ENCODE measurements at regions not wholly inside any gene's neighbourhood (a gene's known extent, or its start where the extent isn't known, plus 50 kb on each side); places are given as distances from the start of the nearest gene placed in this dataset.

DNA sequence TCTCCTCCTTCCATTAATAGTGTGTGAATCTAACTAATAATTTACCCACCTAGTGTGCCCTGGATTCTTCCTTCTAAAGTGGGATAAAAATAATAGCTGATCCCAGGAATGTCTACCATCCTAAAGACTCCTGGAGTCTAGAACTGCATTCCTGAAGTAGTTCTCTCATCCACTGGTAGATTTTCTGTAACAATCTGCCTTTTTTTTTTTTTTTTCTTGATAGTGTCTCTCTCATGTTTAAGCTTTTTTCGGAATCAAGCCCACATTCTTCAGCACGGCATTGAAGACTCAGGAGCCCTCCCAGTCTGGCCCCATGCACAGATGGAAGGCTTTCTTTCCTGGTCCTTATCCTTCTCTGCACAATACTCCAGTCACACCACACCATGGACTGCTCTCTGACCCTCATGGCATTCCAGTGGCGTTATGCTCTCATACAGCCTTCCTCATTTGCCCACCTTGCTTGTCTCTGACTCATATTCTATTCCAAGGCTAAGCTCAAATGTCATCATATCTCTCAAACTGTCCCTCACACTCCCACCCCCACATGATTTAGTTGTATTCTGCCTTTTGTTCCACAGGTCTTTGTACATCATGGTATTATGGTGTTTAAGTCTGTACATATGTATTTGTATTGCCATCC is 68.7 kb upstream of the FRY start:
- peaks cover 2% of the 10 kb centered on the region; the same call in 1 of the 2 replicates for H3K9me3 ChIP-seq (ENCODE audit: insufficient read depth, low read depth)
- no TSS peak for BruUV-seq (replicated peaks)

DNA sequence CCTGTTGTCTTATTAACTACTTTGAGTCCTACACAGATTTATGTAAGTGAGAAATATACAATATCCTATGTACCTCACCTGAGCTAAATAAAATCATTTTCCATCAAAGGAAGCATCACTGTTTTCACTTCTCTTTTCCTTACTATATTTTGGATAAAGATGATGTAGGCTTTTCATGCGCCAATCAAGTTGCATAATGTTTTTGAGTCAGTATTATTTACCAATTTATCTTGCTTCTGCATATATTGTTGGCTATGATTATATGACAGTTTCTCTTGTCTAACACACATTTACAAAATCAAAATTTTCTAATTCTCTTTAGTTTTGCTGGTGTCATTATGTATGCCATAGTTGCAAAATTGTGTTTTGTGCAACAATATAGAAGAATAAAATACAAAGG is 67.9 kb upstream of the FRY start:
- BruUV-seq (replicated peaks): no TSS peak

More for the DNA sequence above, 68.7 kb upstream of the FRY start:
- Histone ChIP-seq H3K4me3 (no peak overlapping the region), H3K79me2 (ENCODE audit: low read depth) (no peaks in the 10 kb centered on the region), H3K9me2 (ENCODE audit: insufficient read depth) (no peaks in the 10 kb centered on the region), H4K20me1 (ENCODE audit: insufficient read depth) (no peaks in the 10 kb centered on the region), H3K27me3 (ENCODE audit: insufficient read depth, low read depth) (no peaks in the 10 kb centered on the region), H3K27ac (no peak overlapping the region), H2AFZ (no peak overlapping the region), H3K36me3 (ENCODE audit: low read depth) (no peaks in the 10 kb centered on the region), H3F3A (ENCODE audit: insufficient read depth, low read depth) (no peaks in the 10 kb centered on the region), H3K4me1 (replicated peaks; ENCODE audit: insufficient read depth) (0 out of 2 replicates have a peak, but pooled peaks cover 5% of the 10 kb centered on the region), H3K4me2 (no peak overlapping the region)
- TF ChIP-seq, protein P1, sequence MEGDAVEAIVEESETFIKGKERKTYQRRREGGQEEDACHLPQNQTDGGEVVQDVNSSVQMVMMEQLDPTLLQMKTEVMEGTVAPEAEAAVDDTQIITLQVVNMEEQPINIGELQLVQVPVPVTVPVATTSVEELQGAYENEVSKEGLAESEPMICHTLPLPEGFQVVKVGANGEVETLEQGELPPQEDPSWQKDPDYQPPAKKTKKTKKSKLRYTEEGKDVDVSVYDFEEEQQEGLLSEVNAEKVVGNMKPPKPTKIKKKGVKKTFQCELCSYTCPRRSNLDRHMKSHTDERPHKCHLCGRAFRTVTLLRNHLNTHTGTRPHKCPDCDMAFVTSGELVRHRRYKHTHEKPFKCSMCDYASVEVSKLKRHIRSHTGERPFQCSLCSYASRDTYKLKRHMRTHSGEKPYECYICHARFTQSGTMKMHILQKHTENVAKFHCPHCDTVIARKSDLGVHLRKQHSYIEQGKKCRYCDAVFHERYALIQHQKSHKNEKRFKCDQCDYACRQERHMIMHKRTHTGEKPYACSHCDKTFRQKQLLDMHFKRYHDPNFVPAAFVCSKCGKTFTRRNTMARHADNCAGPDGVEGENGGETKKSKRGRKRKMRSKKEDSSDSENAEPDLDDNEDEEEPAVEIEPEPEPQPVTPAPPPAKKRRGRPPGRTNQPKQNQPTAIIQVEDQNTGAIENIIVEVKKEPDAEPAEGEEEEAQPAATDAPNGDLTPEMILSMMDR (conservative IDR thresholded peaks at IDR 0.05): no peak
- TF ChIP-seq EZH2 (IDR thresholded peaks at IDR 0.05; ENCODE audit: low read depth): no peak
- POLR2A ChIA-PET (ENCODE audit: unreplicated experiment): no interaction called here
- no peak for DNase-seq
- intact Hi-C loops (cut with micrococcal nuclease; ENCODE audit: unreplicated experiment): no loop called here
- CTCF ChIA-PET: no interaction called here

DNA sequence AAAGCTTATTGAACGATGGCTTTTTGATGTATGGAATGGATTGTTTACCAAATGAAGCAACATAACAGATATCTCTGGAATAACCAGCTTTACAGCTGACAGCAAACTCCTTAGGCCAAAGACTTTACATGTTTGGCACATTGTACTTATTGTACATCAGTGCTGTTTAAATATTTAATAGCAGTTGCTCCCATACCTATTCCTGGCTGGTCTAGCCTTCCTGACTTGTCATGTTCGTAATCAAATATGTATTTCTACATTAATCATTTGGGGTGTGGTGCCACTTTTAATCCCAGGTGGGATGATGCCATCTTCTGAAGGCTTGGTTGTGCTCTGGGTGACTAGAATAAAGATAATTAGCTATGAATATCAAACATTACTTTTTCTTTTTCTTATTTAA is 67.4 kb upstream of the FRY start:
- BruUV-seq (replicated peaks): no TSS peak
- CTCF ChIA-PET: interaction anchor here (0.6 kb wide), 1 partner anchor 23 kb away, joined by 4 read pairs; no protein-coding TSS in a partner anchor

More for the DNA sequence above, 67.9 kb upstream of the FRY start:
- POLR2A ChIA-PET (ENCODE audit: unreplicated experiment): no interaction called here
- Histone ChIP-seq H3K4me1 (replicated peaks; ENCODE audit: insufficient read depth) (0 out of 2 replicates have a peak, but pooled peaks cover 5% of the 10 kb centered on the region), H3K27ac (no peak overlapping the region), H3F3A (ENCODE audit: insufficient read depth, low read depth) (no peaks in the 10 kb centered on the region), H3K36me3 (ENCODE audit: low read depth) (no peaks in the 10 kb centered on the region), H3K9me2 (ENCODE audit: insufficient read depth) (no peaks in the 10 kb centered on the region), H3K79me2 (ENCODE audit: low read depth) (no peaks in the 10 kb centered on the region), H3K9me3 (ENCODE audit: insufficient read depth, low read depth) (no peaks in the 10 kb centered on the region), H3K4me3 (no peak overlapping the region), H3K4me2 (no peak overlapping the region), H3K27me3 (ENCODE audit: insufficient read depth, low read depth) (no peaks in the 10 kb centered on the region), H2AFZ (no peak overlapping the region), H4K20me1 (ENCODE audit: insufficient read depth) (no peaks in the 10 kb centered on the region)
- no peak for TF ChIP-seq EZH2 (IDR thresholded peaks at IDR 0.05; ENCODE audit: low read depth)
- TF ChIP-seq, protein P1 (conservative IDR thresholded peaks at IDR 0.05): no peak
- DNase-seq: no peak
- CTCF ChIA-PET: interaction anchor here (0.6 kb wide), 1 partner anchor 24 kb away, joined by 4 read pairs; no protein-coding TSS in a partner anchor
- intact Hi-C loops (cut with micrococcal nuclease; ENCODE audit: unreplicated experiment): no loop called here

More for the DNA sequence above, 67.4 kb upstream of the FRY start:
- Histone ChIP-seq H3K9me3 (ENCODE audit: insufficient read depth, low read depth) (no peaks in the 10 kb centered on the region), H2AFZ (no peak overlapping the region), H3K4me3 (no peak overlapping the region), H3K27ac (no peak overlapping the region), H3K4me2 (no peak overlapping the region), H3K36me3 (ENCODE audit: low read depth) (no peaks in the 10 kb centered on the region), H3K4me1 (replicated peaks; ENCODE audit: insufficient read depth) (0 out of 2 replicates have a peak, but pooled peaks cover 5% of the 10 kb centered on the region), H3K79me2 (ENCODE audit: low read depth) (no peaks in the 10 kb centered on the region), H3K27me3 (ENCODE audit: insufficient read depth, low read depth) (no peaks in the 10 kb centered on the region), H4K20me1 (ENCODE audit: insufficient read depth) (no peaks in the 10 kb centered on the region), H3K9me2 (ENCODE audit: insufficient read depth) (no peaks in the 10 kb centered on the region), H3F3A (ENCODE audit: insufficient read depth, low read depth) (no peaks in the 10 kb centered on the region)
- no peak for DNase-seq
- no peak for TF ChIP-seq EZH2 (IDR thresholded peaks at IDR 0.05; ENCODE audit: low read depth)
- TF ChIP-seq, protein P1 (conservative IDR thresholded peaks at IDR 0.05): no peak
- POLR2A ChIA-PET (ENCODE audit: unreplicated experiment): no interaction called here
- intact Hi-C loops (cut with micrococcal nuclease; ENCODE audit: unreplicated experiment): no loop called here

All from PC-9 (cell line).